ENCODE measurements at regions not wholly inside any gene's neighbourhood (a gene's known extent, or its start where the extent isn't known, plus 50 kb on each side); places are given as distances from the start of the nearest gene placed in this dataset.
A peak's percentile ranks its signal among the peaks of the same experiment; 100 is the strongest.

DNA sequence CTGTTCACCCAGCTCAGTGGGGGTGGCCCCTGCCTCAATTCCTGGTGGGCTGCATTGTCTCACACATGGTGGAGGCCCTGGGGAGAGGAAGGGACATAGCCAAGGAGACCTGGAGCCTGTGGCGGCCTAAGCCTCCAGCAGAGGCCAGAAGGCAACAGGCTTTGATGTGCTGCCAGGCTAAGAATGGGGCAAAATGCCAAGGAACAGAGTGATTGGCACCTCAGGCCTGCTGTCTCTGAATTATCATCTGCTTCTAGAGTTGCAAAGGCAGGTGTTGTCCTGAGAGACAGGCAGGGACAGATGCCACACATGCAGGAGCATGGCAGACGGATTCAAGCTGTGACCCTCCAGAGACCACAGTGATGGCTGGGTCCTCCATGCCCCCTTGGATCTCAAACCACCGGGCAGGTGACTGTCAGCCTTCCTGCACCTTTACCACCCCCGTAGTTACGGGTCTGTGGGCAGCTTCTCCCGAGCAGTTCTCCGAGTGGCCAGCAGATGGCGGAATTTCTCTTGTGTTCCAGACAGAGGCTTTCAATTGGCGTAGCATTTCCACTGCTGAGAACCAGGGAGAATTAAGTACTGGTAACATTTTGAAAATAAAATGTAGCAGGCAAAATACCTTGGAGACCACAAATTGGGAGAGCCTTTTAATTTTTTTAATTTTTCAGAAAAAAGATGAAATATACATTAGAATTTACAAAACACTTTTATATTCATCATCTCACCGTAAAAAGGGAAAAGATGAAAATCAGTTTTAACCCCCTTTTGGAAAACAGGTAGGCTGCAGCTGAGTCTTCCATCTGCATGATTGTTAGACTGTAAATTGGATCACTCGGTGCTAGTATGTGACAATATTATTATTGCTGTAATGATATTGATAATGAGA lies 525.5 kb upstream of the CFAP20DC start:
- Histone ChIP-seq H3K27ac (no peak overlapping the region), H3K36me3 (no peaks in the 10 kb centered on the region), H3K9me3 (no peaks in the 10 kb centered on the region), H3K4me3 (no peak overlapping the region), H3K27me3 (no peaks in the 10 kb centered on the region), H3K4me1 (no peaks in the 10 kb centered on the region)
- peak; percentile 43 to 56 for DNase-seq
- in situ Hi-C loops (cut with MboI; ENCODE audit: low sequenced_read_pairs in 4 of 4), result loop anchor here in 2 of 4 donors (10.0 kb wide), 1 partner anchor 279 kb away; no protein-coding TSS in a partner anchor
- ATAC-seq, result peak; percentile 68 to 79
- intact Hi-C loops (cut with DNase I; ENCODE audit: low total_unique reads), result loop anchor here (1.0 kb wide), 1 partner anchor 282 kb away; no protein-coding TSS in a partner anchor
- TF ChIP-seq POLR2A (IDR thresholded peaks at IDR 0.05), result no peak
- TF ChIP-seq, protein P1, sequence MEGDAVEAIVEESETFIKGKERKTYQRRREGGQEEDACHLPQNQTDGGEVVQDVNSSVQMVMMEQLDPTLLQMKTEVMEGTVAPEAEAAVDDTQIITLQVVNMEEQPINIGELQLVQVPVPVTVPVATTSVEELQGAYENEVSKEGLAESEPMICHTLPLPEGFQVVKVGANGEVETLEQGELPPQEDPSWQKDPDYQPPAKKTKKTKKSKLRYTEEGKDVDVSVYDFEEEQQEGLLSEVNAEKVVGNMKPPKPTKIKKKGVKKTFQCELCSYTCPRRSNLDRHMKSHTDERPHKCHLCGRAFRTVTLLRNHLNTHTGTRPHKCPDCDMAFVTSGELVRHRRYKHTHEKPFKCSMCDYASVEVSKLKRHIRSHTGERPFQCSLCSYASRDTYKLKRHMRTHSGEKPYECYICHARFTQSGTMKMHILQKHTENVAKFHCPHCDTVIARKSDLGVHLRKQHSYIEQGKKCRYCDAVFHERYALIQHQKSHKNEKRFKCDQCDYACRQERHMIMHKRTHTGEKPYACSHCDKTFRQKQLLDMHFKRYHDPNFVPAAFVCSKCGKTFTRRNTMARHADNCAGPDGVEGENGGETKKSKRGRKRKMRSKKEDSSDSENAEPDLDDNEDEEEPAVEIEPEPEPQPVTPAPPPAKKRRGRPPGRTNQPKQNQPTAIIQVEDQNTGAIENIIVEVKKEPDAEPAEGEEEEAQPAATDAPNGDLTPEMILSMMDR (IDR thresholded peaks at IDR 0.05 in 4 of 5, conservative IDR thresholded peaks at IDR 0.05 in 1 of 5), result peak; percentile 73 to 92 (median 83)

DNA sequence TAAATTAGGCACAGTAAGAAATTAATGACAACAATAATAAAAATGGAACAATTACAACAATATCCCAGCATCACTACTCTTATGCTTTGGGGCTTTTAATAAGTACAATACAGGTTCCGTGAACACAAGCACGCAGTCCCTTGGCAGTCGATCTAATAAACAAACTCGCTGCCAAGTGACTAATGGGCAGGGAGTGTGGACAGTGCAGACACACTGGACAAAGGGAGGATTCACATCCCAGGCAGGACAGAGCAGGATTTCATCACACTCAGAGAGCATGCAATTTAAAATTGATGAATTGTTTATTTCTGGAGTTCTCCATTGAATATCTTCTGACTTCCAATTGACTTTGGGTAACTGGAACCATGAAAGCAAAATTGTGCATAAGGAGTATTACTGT lies 524.1 kb upstream of the CFAP20DC start:
- DNase-seq, result peak; percentile 32 to 41
- no peaks in the 10 kb centered on the region for H3K36me3 ChIP-seq
- TF ChIP-seq, protein P1 (IDR thresholded peaks at IDR 0.05 in 4 of 5, conservative IDR thresholded peaks at IDR 0.05 in 1 of 5), result no peak
- no peak for TF ChIP-seq POLR2A (IDR thresholded peaks at IDR 0.05)
- H3K9me3 ChIP-seq, result no peaks in the 10 kb centered on the region
- peak in 1 of 2 donors; percentile 82 for ATAC-seq
- H3K4me3 ChIP-seq, result no peak overlapping the region
- in situ Hi-C loops (cut with MboI; ENCODE audit: low sequenced_read_pairs in 4 of 4) (loop anchor here in 2 of 4 donors (10.0 kb wide), 1 partner anchor 281 kb away; no protein-coding TSS in a partner anchor), intact Hi-C loops (cut with DNase I; ENCODE audit: low total_unique reads) (no loop called here)
- H3K27ac ChIP-seq, result no peak overlapping the region
- H3K4me1 ChIP-seq, result no peaks in the 10 kb centered on the region
- H3K27me3 ChIP-seq, result no peaks in the 10 kb centered on the region

DNA sequence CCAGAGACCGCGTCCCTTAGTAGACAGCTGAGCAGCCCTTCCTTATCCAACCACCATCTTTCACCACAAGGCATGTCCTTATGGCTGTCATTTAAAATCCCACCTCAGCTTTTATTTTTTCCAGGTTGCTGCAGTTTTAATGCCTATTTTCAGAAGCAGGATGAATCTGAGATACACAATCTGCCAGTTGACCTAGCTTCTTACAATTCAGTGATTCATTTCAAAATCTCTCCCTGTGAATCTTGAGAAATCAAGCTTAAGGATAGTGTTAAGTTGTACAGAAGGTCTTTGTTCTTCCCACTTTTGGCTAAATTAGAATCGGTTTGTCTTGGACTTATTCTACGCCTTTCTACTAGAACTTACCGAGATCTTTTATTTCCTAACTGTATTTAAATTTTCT lies 522.3 kb upstream of the CFAP20DC start:
- intact Hi-C loops (cut with DNase I; ENCODE audit: low total_unique reads) (no loop called here), in situ Hi-C loops (cut with MboI; ENCODE audit: low sequenced_read_pairs in 4 of 4) (loop anchor here in 2 of 4 donors (10.0 kb wide), 1 partner anchor 283 kb away; no protein-coding TSS in a partner anchor)
- Histone ChIP-seq H3K36me3 (no peaks in the 10 kb centered on the region), H3K27me3 (no peaks in the 10 kb centered on the region), H3K4me3 (no peak overlapping the region), H3K9me3 (no peaks in the 10 kb centered on the region), H3K4me1 (no peaks in the 10 kb centered on the region), H3K27ac (no peak overlapping the region)
- no peak for TF ChIP-seq POLR2A (IDR thresholded peaks at IDR 0.05)
- TF ChIP-seq, protein P1 (IDR thresholded peaks at IDR 0.05 in 4 of 5, conservative IDR thresholded peaks at IDR 0.05 in 1 of 5), result no peak
- DNase-seq, result no peak
- ATAC-seq, result no peak

DNA sequence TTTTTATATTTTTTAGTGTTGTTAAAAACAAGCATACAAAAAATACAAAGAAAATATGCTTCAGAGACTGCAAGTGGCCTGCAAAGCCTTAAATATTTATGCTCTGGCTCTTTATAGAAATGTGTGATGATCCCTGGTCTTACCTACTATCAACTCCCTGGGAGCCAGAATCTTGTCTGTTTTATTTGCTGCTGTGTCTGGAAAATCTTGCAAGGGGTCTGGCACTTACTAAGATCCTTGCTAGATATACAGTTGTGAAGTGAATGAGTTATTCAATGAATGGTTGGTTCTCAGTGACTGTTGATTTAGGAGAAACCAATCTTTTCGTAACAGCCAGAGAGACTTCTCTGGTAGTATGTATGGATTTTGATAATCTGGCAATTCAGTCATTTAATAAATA lies 521.0 kb upstream of the CFAP20DC start:
- no peak overlapping the region for H3K27ac ChIP-seq
- TF ChIP-seq, protein P1 (IDR thresholded peaks at IDR 0.05 in 4 of 5, conservative IDR thresholded peaks at IDR 0.05 in 1 of 5), result no peak
- TF ChIP-seq POLR2A (IDR thresholded peaks at IDR 0.05), result no peak
- no peaks in the 10 kb centered on the region for H3K36me3 ChIP-seq
- H3K4me3 ChIP-seq, result no peak overlapping the region
- no peaks in the 10 kb centered on the region for H3K27me3 ChIP-seq
- in situ Hi-C loops (cut with MboI; ENCODE audit: low sequenced_read_pairs in 4 of 4) (loop anchor here in 2 of 4 donors (10.0 kb wide), 1 partner anchor 284 kb away; no protein-coding TSS in a partner anchor), intact Hi-C loops (cut with DNase I; ENCODE audit: low total_unique reads) (no loop called here)
- no peaks in the 10 kb centered on the region for H3K4me1 ChIP-seq
- no peaks in the 10 kb centered on the region for H3K9me3 ChIP-seq
- DNase-seq (no peak), ATAC-seq (no peak)

Data from gastrocnemius medialis (tissue), 4 donors.